T47D (cell line): ENCODE measurements at regions not wholly inside any gene's neighbourhood (a gene's known extent, or its start where the extent isn't known, plus 50 kb on each side); places are given as distances from the start of the nearest gene placed in this dataset.
A peak's percentile ranks its signal among the peaks of the same experiment; 100 is the strongest.
"Not testable (repeated sequence)": the region's sequence is repeated elsewhere in the genome, so short reads cannot be mapped to it uniquely, and the experiment has no call there.

Experiments used
- DNase-seq, 2 experiments: peaks; one replicate each; pipeline versions ENCODE4 v3.0.0 to v3.0.0-alpha.2; 2011 to 2012; ENCODE audit warnings: low read depth in 1 of 2, low spot score in 1 of 2
- JUND ChIP-seq: IDR thresholded peaks from 2 replicates; pipeline ENCODE4 v1.6.1; 2012; ENCODE audit warnings: low read depth
- in situ Hi-C: cut with HindIII; loops from 2 replicates; pipeline ENCODE4 v1.10.0; 2016; ENCODE audit warnings: low sequenced_read_pairs, low pct_unique_long_range_greater_than_20kb

DNA sequence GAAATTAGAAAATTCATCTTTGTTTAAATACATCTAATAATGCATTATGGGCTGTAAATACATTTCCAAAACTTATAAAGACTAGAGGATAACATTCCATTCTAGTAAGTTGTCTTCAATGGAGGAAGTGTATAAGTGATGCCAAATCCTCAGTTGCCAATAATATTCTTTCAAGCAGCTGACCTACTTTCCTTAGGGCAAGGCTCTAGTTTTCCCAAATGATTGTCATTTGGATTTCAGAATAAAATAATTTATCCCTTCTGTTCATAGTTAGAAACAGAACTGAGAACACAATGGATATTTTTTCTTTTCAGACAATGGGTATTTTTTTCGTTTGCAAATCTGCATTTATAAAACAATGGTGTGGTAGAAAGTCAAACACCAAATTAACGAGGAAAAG is 354.9 kb upstream of the ADAMTS5 start:
- no peak for DNase-seq
- TF ChIP-seq JUND, result no peak
- in situ Hi-C loops, result no loop called here

DNA sequence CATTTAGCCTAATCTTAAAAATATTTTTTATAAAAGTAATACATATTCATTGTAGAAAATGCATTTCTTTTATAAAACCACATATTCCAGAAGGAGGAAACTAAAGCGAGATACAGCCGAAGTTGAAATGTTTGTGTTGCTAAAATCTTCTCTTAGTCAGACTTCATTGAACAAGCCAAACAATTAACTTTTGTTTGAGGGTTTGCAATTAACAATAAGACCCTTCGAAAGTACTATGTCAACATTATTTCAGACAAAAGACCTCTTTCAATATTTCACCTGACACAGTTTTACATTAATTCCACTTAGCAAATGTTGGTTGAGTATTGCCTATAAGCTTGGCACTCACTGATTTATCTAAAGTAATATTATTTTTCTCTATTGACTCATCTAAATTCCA is 354.0 kb upstream of the ADAMTS5 start:
- no peak for TF ChIP-seq JUND
- in situ Hi-C loops, result no loop called here
- DNase-seq, result no peak

DNA sequence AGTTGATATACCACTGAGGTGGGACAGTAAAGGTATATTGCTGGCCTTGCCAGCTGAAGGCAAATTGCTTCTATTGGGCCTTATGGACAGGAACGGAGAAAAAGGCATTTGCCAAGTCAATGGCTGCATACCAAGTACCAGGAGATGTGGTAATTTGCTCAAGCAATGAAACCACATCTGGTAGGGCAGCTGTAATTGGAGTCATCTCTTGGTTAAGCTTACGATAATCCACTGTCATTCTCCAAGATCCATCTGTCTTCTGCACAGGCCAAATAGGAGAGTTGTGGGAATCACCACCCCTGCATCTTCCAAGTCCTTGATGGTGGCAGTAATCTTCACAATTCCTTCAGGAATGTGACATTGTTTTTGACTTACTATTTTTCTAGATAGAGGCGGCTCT is 350.7 kb upstream of the ADAMTS5 start:
- in situ Hi-C loops, result not testable (repeated sequence)

DNA sequence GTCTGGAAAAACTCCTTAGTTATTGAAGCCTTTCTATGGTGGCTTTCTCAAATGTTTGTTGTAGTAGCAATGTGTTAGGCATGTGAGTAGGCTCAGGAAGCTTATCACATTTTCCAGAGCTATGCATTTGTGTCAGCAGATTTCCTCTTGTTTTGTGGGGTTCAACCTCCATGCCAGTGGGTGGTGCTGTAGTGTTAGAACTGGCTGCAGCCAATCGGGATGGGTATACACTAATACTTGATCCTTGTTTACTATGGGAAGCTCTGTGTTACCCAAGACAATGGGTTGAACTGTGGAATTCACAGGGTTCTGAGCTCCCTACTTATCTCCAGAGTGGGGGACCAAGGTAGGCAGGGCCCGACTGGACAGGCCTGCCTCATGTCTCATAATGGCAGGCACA is 348.5 kb upstream of the ADAMTS5 start:
- no peak for TF ChIP-seq JUND
- in situ Hi-C loops, result no loop called here
- DNase-seq, result no peak

More for the DNA sequence above, 350.7 kb upstream of the ADAMTS5 start:
- DNase-seq, result not testable (repeated sequence)

DNA sequence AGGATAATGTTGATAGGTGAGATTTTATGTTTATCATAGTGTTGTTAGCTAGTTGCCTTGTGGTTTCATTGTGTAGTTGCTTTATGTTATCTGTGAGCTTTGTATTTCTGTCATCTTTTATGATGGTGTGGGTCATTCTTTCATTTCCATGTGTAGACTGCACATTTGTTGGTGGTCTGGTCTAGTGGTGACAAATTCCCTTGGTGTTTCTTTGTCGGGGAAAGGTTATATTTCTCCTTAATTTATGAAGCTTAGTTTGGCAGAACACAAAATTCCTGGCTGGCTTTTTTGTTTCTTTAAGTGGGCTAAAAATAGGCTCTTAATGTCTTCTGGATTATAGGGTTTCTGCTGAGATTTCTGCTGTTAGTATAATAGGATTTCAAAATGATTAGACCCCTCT is 347.2 kb upstream of the ADAMTS5 start:
- in situ Hi-C loops, result no loop called here
- no peak for TF ChIP-seq JUND
- DNase-seq, result no peak

DNA sequence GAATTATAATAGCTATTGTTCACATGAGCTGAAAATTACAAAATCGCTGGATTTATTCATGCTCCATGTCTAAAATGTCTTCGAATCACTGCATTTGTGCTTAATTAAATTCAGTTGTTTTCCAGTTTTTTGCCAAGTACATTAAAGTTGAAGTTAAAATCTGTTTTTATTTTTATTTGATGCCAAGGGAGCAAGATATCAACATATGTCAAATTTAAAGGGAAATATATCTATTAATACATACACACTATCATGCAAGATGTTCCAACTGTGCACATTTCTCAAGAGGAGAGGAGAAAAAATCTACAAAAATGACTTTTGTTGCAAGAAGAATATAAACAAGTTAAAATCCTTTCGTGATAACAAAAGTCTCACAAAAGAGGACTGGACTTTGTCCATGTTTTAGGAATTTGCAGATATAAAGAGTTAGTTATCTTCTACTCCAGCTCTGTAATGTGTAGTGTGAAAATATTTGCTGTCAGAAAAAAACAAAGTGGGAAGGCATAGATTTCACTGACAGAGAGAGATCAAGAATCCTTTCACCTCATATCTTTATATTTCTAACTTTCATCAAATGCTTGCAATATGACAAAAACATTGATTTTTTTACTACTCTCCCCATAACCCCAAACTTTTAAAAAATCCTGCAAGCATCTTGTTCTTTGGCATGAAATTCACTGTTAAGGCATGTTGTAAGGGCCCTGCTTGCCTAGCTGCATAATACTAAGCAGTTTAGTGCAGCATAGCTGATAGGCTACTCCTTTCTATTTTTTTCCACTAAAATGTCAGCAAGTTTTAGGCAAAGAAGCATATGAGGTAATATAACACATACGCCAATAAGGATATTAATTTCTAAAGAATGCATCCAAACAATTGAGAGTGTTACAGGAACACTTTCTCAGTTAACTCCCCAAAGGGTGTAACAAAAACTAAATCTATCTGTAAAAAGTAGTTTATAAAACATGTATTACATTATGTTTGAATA is 340.2 kb upstream of the ADAMTS5 start:
- no peak for TF ChIP-seq JUND
- in situ Hi-C loops, result no loop called here
- no peak for DNase-seq

DNA sequence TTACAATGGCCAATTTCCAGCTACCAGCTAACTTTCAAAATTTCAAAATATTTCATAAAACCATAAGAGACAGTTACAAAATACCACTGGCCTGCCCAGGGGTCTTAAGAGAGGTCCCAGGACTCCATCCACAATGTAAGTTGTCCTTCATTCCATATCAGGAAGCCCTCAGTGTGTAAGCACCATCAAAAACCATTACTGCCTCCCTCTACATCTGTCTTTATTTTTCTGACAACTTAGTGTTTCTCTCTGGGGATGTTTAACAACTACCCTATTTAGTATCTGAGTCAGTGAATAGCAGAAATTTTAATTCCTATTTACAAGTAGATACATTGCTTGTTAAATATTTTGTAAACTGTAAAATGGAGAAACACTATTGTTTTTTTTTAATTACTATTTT is 339.3 kb upstream of the ADAMTS5 start:
- TF ChIP-seq JUND, result no peak
- in situ Hi-C loops, result no loop called here
- DNase-seq, result no peak

DNA sequence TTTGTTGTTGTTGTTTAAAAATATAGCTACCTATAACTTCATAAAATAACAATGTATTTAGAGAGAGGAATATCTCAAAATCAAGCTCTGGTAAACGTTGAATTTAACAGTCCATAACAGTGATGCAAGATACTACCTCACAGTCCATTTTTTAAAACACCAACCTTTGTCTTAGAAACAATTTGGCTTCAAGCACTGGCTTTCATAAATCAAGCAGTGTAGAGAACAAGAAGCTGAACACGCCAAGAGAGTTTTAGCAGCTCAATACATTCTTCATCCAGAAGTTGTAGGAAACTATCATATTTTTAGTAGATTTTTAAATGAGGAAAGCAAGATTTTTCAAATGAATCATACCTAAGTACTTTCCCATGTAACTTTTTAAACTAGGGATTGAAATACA is 334.3 kb upstream of the ADAMTS5 start:
- no peak for DNase-seq
- TF ChIP-seq JUND, result no peak
- in situ Hi-C loops, result no loop called here

DNA sequence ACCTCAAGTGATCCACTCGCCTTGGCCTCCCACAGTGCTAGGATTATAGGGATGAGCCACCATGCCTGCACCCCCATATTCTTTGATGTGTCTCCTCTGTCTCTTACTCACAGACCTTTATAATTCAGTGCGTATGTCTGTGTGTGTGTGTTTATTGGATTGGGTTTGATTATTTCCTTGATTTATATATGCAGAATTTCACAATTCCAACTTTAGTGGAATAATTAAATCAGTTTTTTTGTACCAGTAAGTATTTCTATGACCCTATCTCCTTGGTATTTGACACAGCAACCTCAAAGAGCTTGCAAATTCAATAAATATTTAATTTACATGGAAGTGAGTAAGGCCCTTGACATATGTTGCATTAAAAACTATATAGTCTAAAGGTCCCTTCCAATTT is 333.9 kb upstream of the ADAMTS5 start:
- no peak for DNase-seq
- no peak for TF ChIP-seq JUND
- in situ Hi-C loops, result no loop called here

DNA sequence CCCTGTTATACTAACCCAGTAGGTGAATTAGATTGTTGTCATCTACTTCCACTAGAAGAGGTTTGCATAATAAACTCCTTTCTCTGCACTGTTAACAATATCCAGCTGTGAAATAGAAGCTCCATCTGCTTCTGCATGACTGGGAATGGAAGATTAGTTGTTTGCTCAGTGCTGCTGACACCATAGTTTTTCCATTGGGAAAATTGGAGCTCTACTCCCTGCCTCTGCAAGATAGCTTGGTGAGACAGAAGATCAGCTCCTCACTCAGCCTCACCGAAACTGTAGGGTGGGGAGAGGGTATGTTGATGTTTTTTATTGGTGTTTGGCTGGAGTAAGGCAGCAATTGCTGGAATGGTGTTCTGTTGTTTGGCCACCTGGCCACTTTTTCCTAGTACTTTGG is 331.6 kb upstream of the ADAMTS5 start:
- no peak for TF ChIP-seq JUND

DNA sequence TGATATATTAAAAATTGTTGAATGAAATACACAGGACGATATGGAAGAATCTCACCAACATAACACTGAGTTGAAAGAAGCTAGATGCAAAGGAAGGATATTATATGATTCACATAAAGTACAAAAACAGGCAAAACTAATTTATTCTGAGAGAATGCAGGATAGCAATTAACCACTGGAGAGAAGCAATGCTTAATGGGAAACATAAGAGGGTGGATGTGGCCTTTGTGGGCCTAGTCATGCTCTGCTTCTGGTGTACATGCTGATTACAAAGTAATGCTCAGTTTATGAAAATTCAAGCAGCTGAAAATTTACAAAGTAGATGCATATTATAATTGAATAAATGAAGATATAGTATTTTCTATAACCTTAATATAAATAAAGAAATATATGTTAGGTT is 326.4 kb upstream of the ADAMTS5 start:
- DNase-seq, result no peak
- in situ Hi-C loops, result no loop called here
- TF ChIP-seq JUND, result no peak

More for the DNA sequence above, 331.6 kb upstream of the ADAMTS5 start:
- in situ Hi-C loops, result no loop called here
- DNase-seq, result no peak

DNA sequence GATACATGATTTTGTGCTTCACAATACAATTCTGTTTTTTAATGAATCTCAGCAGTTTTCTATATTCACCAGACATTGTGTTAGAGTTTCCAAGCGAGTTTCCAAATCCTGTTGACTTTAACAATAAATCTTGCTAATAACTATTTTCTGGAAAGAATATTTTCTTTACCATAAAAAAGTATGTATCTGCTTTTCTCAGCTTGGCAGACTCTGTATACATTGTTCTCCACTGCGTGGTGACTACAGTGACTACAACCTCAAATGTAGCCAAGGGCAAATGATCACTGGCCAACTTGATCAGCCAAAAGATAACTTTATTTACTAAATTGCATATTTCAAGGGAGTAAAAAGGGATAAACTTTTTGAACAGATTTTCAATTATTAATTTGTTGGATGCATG is 325.9 kb upstream of the ADAMTS5 start:
- in situ Hi-C loops, result no loop called here
- TF ChIP-seq JUND, result no peak
- DNase-seq, result peak in 1 of 2 experiments; percentile 42

DNA sequence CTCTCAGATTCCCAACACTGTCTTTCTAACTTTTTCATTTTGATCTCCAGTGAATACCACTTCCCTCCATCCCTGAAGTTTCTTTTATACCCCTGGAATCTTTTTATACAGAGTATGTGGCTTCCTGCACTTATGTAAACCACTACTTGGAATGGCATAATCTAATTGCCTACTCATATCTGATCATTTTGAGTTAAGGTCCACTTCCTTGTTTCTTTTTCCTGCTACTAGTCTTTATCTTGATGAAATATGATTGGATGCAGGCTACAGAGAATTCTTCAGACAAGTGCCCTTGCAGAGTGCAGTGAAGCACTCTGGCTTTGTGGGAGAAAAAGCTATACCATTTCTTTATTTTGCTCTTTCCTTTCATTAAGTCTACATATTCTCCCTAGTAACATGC is 325.3 kb upstream of the ADAMTS5 start:
- in situ Hi-C loops, result no loop called here
- no peak for TF ChIP-seq JUND
- peak in 1 of 2 experiments; percentile 20 for DNase-seq

DNA sequence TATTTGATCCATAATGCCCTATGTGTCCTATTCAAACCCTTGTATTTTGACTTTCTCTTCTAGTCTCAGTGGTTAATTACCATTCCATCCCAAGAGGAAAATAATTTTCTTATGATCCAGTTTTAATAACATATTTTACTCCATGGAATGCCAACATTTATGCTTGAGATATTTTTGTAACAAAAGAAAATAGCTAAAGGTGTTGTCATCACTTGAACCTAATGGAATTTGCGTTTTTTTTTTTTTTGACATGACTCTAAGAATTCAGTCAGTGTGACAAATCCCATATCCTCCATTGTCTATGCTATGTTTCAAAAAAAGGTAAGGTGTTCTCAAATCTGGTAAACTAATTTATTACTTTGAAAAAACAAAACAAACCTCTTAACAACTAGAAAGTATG is 324.1 kb upstream of the ADAMTS5 start:
- no peak for TF ChIP-seq JUND
- no peak for DNase-seq
- in situ Hi-C loops, result no loop called here
